ENCODE measurements at regions not wholly inside any gene's neighbourhood (a gene's known extent, or its start where the extent isn't known, plus 50 kb on each side); places are given as distances from the start of the nearest gene placed in this dataset.

GRCh38 chr7:119684763-119685162 is 588.2 kb upstream of the KCND2 start:
- DNase-seq (no peak), ATAC-seq (ENCODE audit: insufficient read depth, low FRiP score) (no peak)
- Histone ChIP-seq H3K9ac (ENCODE audit: insufficient read depth in 1 of 2, low read length in 2 of 2) (no peak overlapping the region), H3K27ac (ENCODE audit: low read depth in 1 of 2, low read length in 1 of 2) (no peak overlapping the region), H3K36me3 (ENCODE audit: control insufficient read depth in 4 of 4, insufficient read depth in 4 of 4, low read length in 4 of 4) (no peaks in the 10 kb centered on the region), H3K4me3 (no peak overlapping the region), H3K4me1 (ENCODE audit: control insufficient read depth in 5 of 5, insufficient read depth in 5 of 5, low read length in 5 of 5) (peaks cover 0 to 8% (median 4%) of the 10 kb centered on the region in 5 donors), H3K9me3 (ENCODE audit: control insufficient read depth in 4 of 4, insufficient read depth in 3 of 4, low read length in 3 of 4) (no peaks in the 10 kb centered on the region), H3K27me3 (ENCODE audit: control insufficient read depth in 3 of 3, insufficient read depth in 3 of 3, low read length in 2 of 3) (no peaks in the 10 kb centered on the region)
- TF ChIP-seq CTCF (IDR thresholded peaks at IDR 0.05; ENCODE audit: control extremely low read depth, extremely low read depth), result no peak

GRCh38 chr7:119685906-119686305 is 587.1 kb upstream of the KCND2 start:
- DNase-seq, result no peak
- 69 to 73% methylated on average over 2 of the region's 2 CpGs for WGBS, 2 donors

GRCh38 chr7:119688831-119689230 is 584.1 kb upstream of the KCND2 start:
- DNase-seq, result peak in 2 of 3 donors; percentile 59 to 74
- ATAC-seq (ENCODE audit: insufficient read depth, low FRiP score), result no peak
- H3K27me3 ChIP-seq (ENCODE audit: control insufficient read depth in 3 of 3, insufficient read depth in 3 of 3, low read length in 2 of 3), result no peaks in the 10 kb centered on the region
- H3K4me1 ChIP-seq (ENCODE audit: control insufficient read depth in 5 of 5, insufficient read depth in 5 of 5, low read length in 5 of 5), result peaks cover 0 to 12% (median 4%) of the 10 kb centered on the region in 5 donors
- H3K9me3 ChIP-seq (ENCODE audit: control insufficient read depth in 4 of 4, insufficient read depth in 3 of 4, low read length in 3 of 4), result no peaks in the 10 kb centered on the region
- 69 to 78% methylated on average over 2 of the region's 2 CpGs for WGBS, 2 donors
- H3K36me3 ChIP-seq (ENCODE audit: control insufficient read depth in 4 of 4, insufficient read depth in 4 of 4, low read length in 4 of 4), result no peaks in the 10 kb centered on the region
- no peak overlapping the region for H3K4me3 ChIP-seq
- H3K27ac ChIP-seq (ENCODE audit: low read depth in 1 of 2, low read length in 1 of 2), result no peak overlapping the region
- H3K9ac ChIP-seq (ENCODE audit: insufficient read depth in 1 of 2, low read length in 2 of 2), result no peak overlapping the region
- TF ChIP-seq CTCF (IDR thresholded peaks at IDR 0.05; ENCODE audit: control extremely low read depth, extremely low read depth), result no peak

More at GRCh38 chr7:119685906-119686305, 587.1 kb upstream of the KCND2 start:
- H3K9me3 ChIP-seq (ENCODE audit: control insufficient read depth in 4 of 4, insufficient read depth in 3 of 4, low read length in 3 of 4), result no peaks in the 10 kb centered on the region
- H3K4me3 ChIP-seq, result no peak overlapping the region
- peaks cover 0 to 8% (median 4%) of the 10 kb centered on the region in 5 donors for H3K4me1 ChIP-seq (ENCODE audit: control insufficient read depth in 5 of 5, insufficient read depth in 5 of 5, low read length in 5 of 5)
- H3K36me3 ChIP-seq (ENCODE audit: control insufficient read depth in 4 of 4, insufficient read depth in 4 of 4, low read length in 4 of 4), result no peaks in the 10 kb centered on the region
- no peak for ATAC-seq (ENCODE audit: insufficient read depth, low FRiP score)
- no peaks in the 10 kb centered on the region for H3K27me3 ChIP-seq (ENCODE audit: control insufficient read depth in 3 of 3, insufficient read depth in 3 of 3, low read length in 2 of 3)
- no peak overlapping the region for H3K9ac ChIP-seq (ENCODE audit: insufficient read depth in 1 of 2, low read length in 2 of 2)
- TF ChIP-seq CTCF (IDR thresholded peaks at IDR 0.05; ENCODE audit: control extremely low read depth, extremely low read depth), result no peak
- H3K27ac ChIP-seq (ENCODE audit: low read depth in 1 of 2, low read length in 1 of 2), result no peak overlapping the region

- 59 to 70% methylated on average over 3 of the region's 3 CpGs for WGBS, 2 donors
These were observed 580.4 kb upstream of the KCND2 start for GRCh38 chr7:119692541-119692940.

More at GRCh38 chr7:119692541-119692940, 580.4 kb upstream of the KCND2 start:
- no peak for ATAC-seq (ENCODE audit: insufficient read depth, low FRiP score)
- no peak overlapping the region for H3K9ac ChIP-seq (ENCODE audit: insufficient read depth in 1 of 2, low read length in 2 of 2)
- H3K27ac ChIP-seq (ENCODE audit: low read depth in 1 of 2, low read length in 1 of 2), result no peak overlapping the region
- DNase-seq, result peak in 2 of 3 donors; percentile 51 to 77
- peaks cover 0 to 12% (median 4%) of the 10 kb centered on the region in 5 donors for H3K4me1 ChIP-seq (ENCODE audit: control insufficient read depth in 5 of 5, insufficient read depth in 5 of 5, low read length in 5 of 5)
- H3K36me3 ChIP-seq (ENCODE audit: control insufficient read depth in 4 of 4, insufficient read depth in 4 of 4, low read length in 4 of 4), result no peaks in the 10 kb centered on the region
- H3K4me3 ChIP-seq, result no peak overlapping the region
- no peak for TF ChIP-seq CTCF (IDR thresholded peaks at IDR 0.05; ENCODE audit: control extremely low read depth, extremely low read depth)
- no peaks in the 10 kb centered on the region for H3K27me3 ChIP-seq (ENCODE audit: control insufficient read depth in 3 of 3, insufficient read depth in 3 of 3, low read length in 2 of 3)
- H3K9me3 ChIP-seq (ENCODE audit: control insufficient read depth in 4 of 4, insufficient read depth in 3 of 4, low read length in 3 of 4), result peaks cover 0 to 4% (median 0%) of the 10 kb centered on the region in 4 donors
